ENCODE measurements at regions not wholly inside any gene's neighbourhood (a gene's known extent, or its start where the extent isn't known, plus 50 kb on each side); places are given as distances from the start of the nearest gene placed in this dataset.
"Not testable (repeated sequence)": the region's sequence is repeated elsewhere in the genome, so short reads cannot be mapped to it uniquely, and the experiment has no call there.

DNA sequence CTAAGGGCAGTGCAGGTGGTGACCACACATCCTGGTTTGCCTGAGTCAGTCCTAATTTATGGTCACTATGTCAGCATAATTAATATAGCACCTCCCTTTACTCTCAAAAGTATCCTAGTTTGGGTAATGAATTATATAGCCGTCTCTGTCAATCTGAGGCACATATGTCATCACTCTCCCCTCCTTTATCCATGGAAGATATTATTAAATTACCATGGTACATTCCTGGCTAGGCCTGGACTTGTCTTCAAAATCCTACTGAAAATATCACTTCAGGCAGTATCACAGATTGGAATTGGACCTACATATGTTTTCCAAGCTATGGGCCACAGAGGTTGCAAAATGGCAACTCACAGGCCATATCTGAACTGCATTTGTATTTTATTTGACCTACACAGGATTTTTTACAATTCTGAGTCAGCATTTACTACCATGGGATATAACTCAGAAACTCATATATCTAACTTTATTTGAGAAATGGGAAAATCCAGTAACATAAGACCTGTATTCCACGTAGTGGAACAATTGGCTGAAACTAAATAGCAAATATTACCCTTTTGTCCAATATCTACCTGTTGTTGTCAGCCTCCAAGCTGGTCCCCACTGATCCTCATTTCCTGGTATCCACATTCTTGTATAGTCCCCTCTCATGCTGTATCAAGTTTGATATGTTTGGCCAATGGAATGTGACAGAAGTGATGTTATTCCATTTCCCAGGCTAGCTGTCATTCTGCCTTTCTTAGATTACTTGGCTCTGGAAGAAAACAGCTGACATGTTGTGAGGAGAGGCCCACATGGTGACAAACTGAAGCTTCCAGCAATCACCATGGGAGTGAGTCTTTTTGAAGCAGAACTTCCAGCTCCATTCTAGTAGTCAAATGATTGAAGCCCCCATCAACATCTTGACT, 102.5 kb upstream of the MDM1 start:
- Mint-ChIP-seq H3K36me3 (peaks cover 9% of the 10 kb centered on the region), H3K27me3 (no peaks in the 10 kb centered on the region), H3K4me3 (no peak overlapping the region), H3K27ac (no peak overlapping the region), H3K9me3 (ENCODE audit: low read depth) (no peaks in the 10 kb centered on the region), H3K4me1 (ENCODE audit: low read depth) (peaks cover 3% of the 10 kb centered on the region)

GRCh38 chr12:68435299-68435637, 103.1 kb upstream of the MDM1 start:
- H3K27me3 Mint-ChIP-seq: no peaks in the 10 kb centered on the region
- H3K4me3 Mint-ChIP-seq: no peak overlapping the region
- H3K27ac Mint-ChIP-seq: no peak overlapping the region
- H3K9me3 Mint-ChIP-seq (ENCODE audit: low read depth): no peaks in the 10 kb centered on the region
- peaks cover 9% of the 10 kb centered on the region for H3K36me3 Mint-ChIP-seq
- H3K4me1 Mint-ChIP-seq (ENCODE audit: low read depth): peaks cover 8% of the 10 kb centered on the region

GRCh38 chr12:68435816-68436215, 103.7 kb upstream of the MDM1 start:
- no peaks in the 10 kb centered on the region for H3K27me3 Mint-ChIP-seq
- no peaks in the 10 kb centered on the region for H3K9me3 Mint-ChIP-seq (ENCODE audit: low read depth)
- H3K27ac Mint-ChIP-seq: no peak overlapping the region
- no peak overlapping the region for H3K4me3 Mint-ChIP-seq
- peaks cover 9% of the 10 kb centered on the region for H3K4me1 Mint-ChIP-seq (ENCODE audit: low read depth)
- peaks cover 9% of the 10 kb centered on the region for H3K36me3 Mint-ChIP-seq

DNA sequence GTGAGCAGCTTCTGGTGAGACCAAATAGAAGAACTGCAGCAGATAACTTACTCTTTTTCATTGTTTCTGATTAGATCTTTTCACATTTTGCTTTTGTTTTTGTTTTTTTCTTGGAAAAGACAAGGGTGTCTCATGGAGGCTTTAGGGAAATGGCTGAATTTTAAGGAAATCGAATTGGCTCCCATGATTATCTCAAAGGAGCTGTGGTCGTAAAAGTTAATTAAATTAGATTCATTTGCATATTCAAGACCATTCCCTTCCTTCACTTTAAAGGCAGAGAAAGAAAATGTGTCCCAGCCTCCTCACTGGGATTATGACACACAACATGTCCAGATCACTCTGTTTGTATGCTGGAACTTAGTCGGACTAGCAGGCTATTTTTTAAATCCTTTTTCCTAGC, 106.4 kb upstream of the MDM1 start:
- Mint-ChIP-seq H3K36me3 (peaks cover 9% of the 10 kb centered on the region), H3K27ac (no peak overlapping the region), H3K27me3 (no peaks in the 10 kb centered on the region), H3K9me3 (ENCODE audit: low read depth) (no peaks in the 10 kb centered on the region), H3K4me1 (ENCODE audit: low read depth) (peaks cover 23% of the 10 kb centered on the region), H3K4me3 (no peak overlapping the region)

DNA sequence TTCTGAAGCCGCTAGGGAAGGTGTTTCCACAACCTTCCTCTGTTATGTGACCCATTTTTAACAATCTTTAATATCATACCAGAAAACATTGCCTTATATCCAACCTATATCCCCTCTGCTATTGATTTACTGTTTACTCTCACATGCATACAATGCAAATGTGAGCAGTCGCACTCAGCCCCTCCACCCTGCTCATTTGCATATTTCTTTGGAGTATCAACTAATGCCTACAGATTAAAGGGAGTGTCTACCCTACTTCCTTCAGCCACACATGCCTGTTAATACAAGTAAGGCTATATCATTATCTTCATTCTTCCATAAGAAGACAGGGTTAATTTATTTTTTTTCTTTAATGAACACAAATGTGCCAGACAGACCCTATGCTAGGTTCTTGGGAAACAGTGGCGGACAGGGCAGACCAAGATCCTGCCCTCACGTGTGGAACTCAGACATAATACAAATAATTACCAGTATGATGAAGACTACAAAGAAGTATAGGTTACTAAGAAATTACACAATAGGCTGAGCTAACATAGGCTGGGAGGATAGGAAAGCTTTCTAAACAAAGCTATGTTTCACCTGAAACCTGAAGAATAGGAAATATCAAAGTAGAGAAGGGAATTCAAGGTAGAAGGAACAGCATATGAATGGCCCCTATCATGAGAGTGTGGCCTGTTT, 107.3 kb upstream of the MDM1 start:
- Mint-ChIP-seq H3K4me1 (ENCODE audit: low read depth) (peaks cover 23% of the 10 kb centered on the region), H3K4me3 (no peak overlapping the region), H3K27ac (no peak overlapping the region), H3K9me3 (ENCODE audit: low read depth) (no peaks in the 10 kb centered on the region), H3K27me3 (no peaks in the 10 kb centered on the region), H3K36me3 (peaks cover 4% of the 10 kb centered on the region)

DNA sequence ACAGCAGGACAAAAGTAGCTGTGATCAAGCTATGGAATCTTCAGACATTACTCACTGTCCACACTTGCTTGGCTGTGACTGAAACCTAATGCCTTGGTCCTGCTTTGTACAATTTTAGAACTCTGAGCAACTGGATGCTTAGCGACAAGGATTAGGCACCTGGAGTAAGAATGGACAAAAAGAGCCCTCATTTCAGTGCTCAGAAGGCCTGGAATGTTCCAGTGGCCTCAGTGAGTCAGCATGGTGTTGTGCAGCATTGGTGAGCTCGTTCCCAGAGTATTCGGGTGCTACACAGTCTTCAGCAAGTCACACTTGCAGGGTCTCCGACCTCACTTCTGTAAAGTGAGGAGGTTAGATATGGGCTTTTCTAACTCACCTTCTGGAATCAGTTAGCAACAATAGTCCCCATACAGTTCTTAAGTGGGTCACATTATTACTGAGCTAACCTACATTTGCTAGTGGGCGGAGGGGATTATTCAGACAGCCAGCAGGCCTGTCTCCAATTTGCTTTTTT, 108.0 kb upstream of the MDM1 start:
- Mint-ChIP-seq H3K4me1 (ENCODE audit: low read depth) (peaks cover 25% of the 10 kb centered on the region), H3K36me3 (peaks cover 2% of the 10 kb centered on the region), H3K4me3 (no peak overlapping the region), H3K27ac (no peak overlapping the region), H3K9me3 (ENCODE audit: low read depth) (no peaks in the 10 kb centered on the region), H3K27me3 (no peaks in the 10 kb centered on the region)

- H3K27ac Mint-ChIP-seq: no peak overlapping the region
Measured at GRCh38 chr12:68441167-68441566, 109.0 kb upstream of the MDM1 start.

DNA sequence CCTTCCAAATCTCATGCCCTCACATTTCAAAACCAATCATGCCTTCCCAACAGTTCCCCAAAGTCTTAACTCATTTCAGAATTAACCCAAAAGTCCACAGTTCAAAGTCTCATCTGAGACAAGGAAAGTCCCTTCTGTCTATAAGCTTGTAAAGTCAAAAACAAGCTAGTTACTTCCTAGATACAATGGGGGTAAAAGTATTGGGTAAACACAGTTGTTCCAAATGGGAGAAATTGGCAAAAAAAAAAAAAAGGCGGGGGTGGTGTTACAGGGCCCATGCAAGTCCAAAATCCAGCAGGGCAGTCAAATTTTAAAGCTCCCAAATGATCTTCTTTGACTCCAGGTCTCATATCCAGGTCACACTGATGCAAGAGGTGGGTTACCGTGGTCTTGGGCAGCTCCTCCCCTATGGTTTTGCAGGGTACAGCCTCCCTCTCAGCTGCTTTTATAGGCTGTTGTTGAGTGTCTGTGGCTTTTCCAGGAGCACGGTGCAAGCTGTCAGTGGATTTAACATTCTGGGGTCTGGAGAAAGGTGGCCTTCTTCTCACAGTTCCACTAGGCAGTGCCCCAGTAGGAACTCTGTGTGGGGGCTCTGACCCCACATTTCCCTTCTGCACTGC, 110.3 kb upstream of the MDM1 start:
- H3K9me3 Mint-ChIP-seq (ENCODE audit: low read depth); H3K36me3 Mint-ChIP-seq; H3K27me3 Mint-ChIP-seq; H3K27ac Mint-ChIP-seq; H3K4me3 Mint-ChIP-seq: not testable (repeated sequence)
- H3K4me1 Mint-ChIP-seq (ENCODE audit: low read depth): peaks cover 44% of the 10 kb centered on the region

More at GRCh38 chr12:68441167-68441566, 109.0 kb upstream of the MDM1 start:
- H3K9me3 Mint-ChIP-seq (ENCODE audit: low read depth): no peaks in the 10 kb centered on the region
- H3K4me3 Mint-ChIP-seq: no peak overlapping the region
- H3K27me3 Mint-ChIP-seq: no peaks in the 10 kb centered on the region
- peaks cover 32% of the 10 kb centered on the region for H3K4me1 Mint-ChIP-seq (ENCODE audit: low read depth)
- no peaks in the 10 kb centered on the region for H3K36me3 Mint-ChIP-seq

DNA sequence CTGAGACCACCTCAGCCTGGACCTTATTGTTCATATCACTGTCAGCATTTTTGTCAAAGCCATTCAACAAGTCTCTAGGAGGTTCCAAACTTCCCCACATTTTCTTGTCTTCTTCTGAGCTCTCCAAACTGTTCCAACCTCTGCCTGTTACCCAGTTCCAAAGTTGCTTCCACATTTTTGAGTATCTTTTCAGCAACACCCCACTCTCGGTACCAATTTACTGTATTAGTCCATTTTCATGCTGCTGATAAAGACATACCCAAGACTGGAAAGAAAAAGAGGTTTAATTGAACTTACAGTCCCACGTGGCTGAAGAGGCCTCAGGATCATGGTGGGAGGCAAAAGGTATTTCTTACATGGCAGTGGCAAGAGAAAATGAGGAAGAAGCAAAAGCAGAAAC, 111.5 kb upstream of the MDM1 start:
- H3K9me3 Mint-ChIP-seq (ENCODE audit: low read depth); H3K4me3 Mint-ChIP-seq; H3K36me3 Mint-ChIP-seq; H3K27me3 Mint-ChIP-seq; H3K27ac Mint-ChIP-seq: not testable (repeated sequence)
- peaks cover 52% of the 10 kb centered on the region for H3K4me1 Mint-ChIP-seq (ENCODE audit: low read depth)

DNA sequence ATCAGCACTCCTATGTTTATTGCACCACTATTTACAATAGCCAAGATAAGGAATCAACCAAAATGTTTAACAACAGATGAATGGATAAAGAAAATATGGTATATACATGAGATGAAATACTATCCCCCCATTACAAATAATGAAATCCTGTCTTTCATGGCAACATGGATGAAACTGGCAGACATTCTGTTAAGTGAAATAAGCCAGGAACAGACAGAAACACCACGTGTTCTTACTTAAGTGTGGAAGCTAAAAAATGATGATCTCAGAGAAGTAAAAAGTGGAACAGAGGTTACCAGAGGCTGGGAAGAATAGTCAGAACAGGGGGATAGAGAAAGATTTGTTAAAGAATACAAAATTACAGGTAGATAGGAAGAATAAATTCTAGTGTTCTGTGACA, 113.7 kb upstream of the MDM1 start:
- Mint-ChIP-seq H3K4me3 (no peak overlapping the region), H3K27me3 (no peaks in the 10 kb centered on the region)

DNA sequence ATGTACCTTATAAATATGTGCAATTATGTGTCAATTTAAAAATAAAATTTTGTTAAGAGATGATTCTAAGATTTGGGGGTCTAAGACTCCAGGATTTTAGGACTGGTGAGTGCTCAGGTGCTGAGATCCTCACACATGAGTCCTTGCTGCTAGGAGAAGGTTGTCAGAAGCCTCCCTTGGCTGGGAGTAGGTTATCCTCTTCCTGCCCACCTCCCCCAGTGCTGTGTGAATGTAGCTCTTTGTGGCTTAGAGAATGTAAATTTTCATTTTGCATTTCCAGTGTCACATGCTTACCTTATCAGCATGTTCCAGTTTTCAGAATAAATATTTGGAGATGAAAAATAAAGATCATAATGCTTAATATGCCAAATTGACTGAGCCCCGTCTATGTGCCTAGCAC, 114.2 kb upstream of the MDM1 start:
- no peak overlapping the region for H3K27ac Mint-ChIP-seq
- H3K4me3 Mint-ChIP-seq: no peak overlapping the region
- H3K27me3 Mint-ChIP-seq: no peaks in the 10 kb centered on the region
- no peaks in the 10 kb centered on the region for H3K9me3 Mint-ChIP-seq (ENCODE audit: low read depth)
- H3K4me1 Mint-ChIP-seq (ENCODE audit: low read depth): peaks cover 61% of the 10 kb centered on the region
- H3K36me3 Mint-ChIP-seq: no peaks in the 10 kb centered on the region

More for the DNA sequence above, 113.7 kb upstream of the MDM1 start:
- no peaks in the 10 kb centered on the region for H3K9me3 Mint-ChIP-seq (ENCODE audit: low read depth)
- H3K27ac Mint-ChIP-seq: peak overlapping the region; percentile 6
- no peaks in the 10 kb centered on the region for H3K36me3 Mint-ChIP-seq
- H3K4me1 Mint-ChIP-seq (ENCODE audit: low read depth): peaks cover 61% of the 10 kb centered on the region

- H3K4me3 Mint-ChIP-seq: peak overlapping the region; percentile 3
- H3K27ac Mint-ChIP-seq: peak overlapping the region; percentile 24
- H3K36me3 Mint-ChIP-seq: no peaks in the 10 kb centered on the region
- no peaks in the 10 kb centered on the region for H3K9me3 Mint-ChIP-seq (ENCODE audit: low read depth)
- peaks cover 62% of the 10 kb centered on the region for H3K4me1 Mint-ChIP-seq (ENCODE audit: low read depth)
- H3K27me3 Mint-ChIP-seq: no peaks in the 10 kb centered on the region
Measured at GRCh38 chr12:68446901-68447796, 115.0 kb upstream of the MDM1 start.

GRCh38 chr12:68447797-68448260, 115.7 kb upstream of the MDM1 start:
- Mint-ChIP-seq H3K4me1 (ENCODE audit: low read depth) (peaks cover 66% of the 10 kb centered on the region), H3K27me3 (no peaks in the 10 kb centered on the region), H3K27ac (no peak overlapping the region), H3K9me3 (ENCODE audit: low read depth) (no peaks in the 10 kb centered on the region), H3K4me3 (no peak overlapping the region), H3K36me3 (no peaks in the 10 kb centered on the region)

DNA sequence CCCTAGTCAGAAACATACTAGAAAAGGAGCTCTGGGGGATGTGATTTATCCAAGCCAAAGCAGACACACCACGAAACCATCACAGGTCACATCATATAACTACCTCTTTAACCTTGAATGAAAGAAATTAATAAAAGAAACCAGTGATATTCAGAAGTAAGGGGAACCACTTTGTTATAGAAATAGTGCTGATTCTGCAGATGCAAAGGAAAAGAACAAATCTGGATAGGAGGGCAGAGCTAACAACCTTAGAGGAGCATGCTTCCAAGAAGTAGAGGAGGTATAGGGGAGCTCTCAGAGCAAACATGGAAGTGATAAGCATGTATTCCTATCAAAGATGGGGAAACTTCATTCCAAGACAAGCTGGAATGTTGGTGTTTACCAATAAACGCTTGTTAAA, 117.0 kb upstream of the MDM1 start:
- Mint-ChIP-seq H3K9me3 (ENCODE audit: low read depth) (no peaks in the 10 kb centered on the region), H3K36me3 (no peaks in the 10 kb centered on the region), H3K4me3 (no peak overlapping the region), H3K27me3 (no peaks in the 10 kb centered on the region), H3K27ac (no peak overlapping the region), H3K4me1 (ENCODE audit: low read depth) (peaks cover 79% of the 10 kb centered on the region)
